DND-41 (cell line): ENCODE measurements at regions not wholly inside any gene's neighbourhood (a gene's known extent, or its start where the extent isn't known, plus 50 kb on each side); places are given as distances from the start of the nearest gene placed in this dataset.

ENCODE experiments used
- ATAC-seq: fragments of 200-7000 bp; cut with Tn5 transposase; 3 replicates; pipeline ENCODE4 v1.9.1; 2021; ENCODE audit warnings: low read depth; ENCODE audit not compliant: insufficient read depth
- DNase-seq: peaks from one replicate; pipeline ENCODE4 v3.0.0-alpha.2; 2020
- H2AFZ ChIP-seq: 2 replicates; pipeline ENCODE4 v1.6.0; 2012; ENCODE audit warnings: low read depth, low read length
- H3K27ac ChIP-seq: 2 replicates; pipeline ENCODE4 v1.5.1; 2012; ENCODE audit warnings: low read length, inconsistent platforms
- H3K27me3 ChIP-seq: fragments of 200-600 bp; sonication (generic); 2 replicates; pipeline ENCODE4 v1.6.0; 2012; ENCODE audit warnings: low read length, mild to moderate bottlenecking, inconsistent platforms; ENCODE audit not compliant: insufficient read depth, poor library complexity
- H3K36me3 ChIP-seq: 2 replicates; pipeline ENCODE4 v1.5.1; 2012; ENCODE audit warnings: low read length, inconsistent platforms; ENCODE audit not compliant: insufficient read depth
- H3K4me1 ChIP-seq: 2 replicates; pipeline ENCODE4 v1.5.1; 2012; ENCODE audit warnings: mild to moderate bottlenecking, low read length; ENCODE audit not compliant: insufficient read depth
- H3K4me2 ChIP-seq: 2 replicates; pipeline ENCODE4 v1.6.0; 2012; ENCODE audit warnings: mild to moderate bottlenecking, moderate library complexity, low read length, inconsistent platforms; ENCODE audit not compliant: insufficient read depth
- H3K4me3 ChIP-seq, 2 experiments: fragments of 200-600 bp in 1 of 2; shearing (Covaris generic) in 1 of 2; 2 replicates each; pipeline ENCODE4 v1.5.1; 2012 to 2016; ENCODE audit warnings: inconsistent platforms in 2 of 2, low read length in 2 of 2, mild to moderate bottlenecking in 2 of 2, low read depth in 1 of 2, moderate library complexity in 1 of 2
- H3K79me2 ChIP-seq: 2 replicates; pipeline ENCODE4 v1.6.0; 2012; ENCODE audit warnings: low read length, inconsistent platforms; ENCODE audit not compliant: insufficient read depth
- H3K9ac ChIP-seq: 2 replicates; pipeline ENCODE4 v1.6.0; 2012; ENCODE audit warnings: low read depth, mild to moderate bottlenecking, inconsistent platforms, low read length, moderate library complexity
- H3K9me3 ChIP-seq: 2 replicates; pipeline ENCODE4 v1.5.1; 2012; ENCODE audit warnings: low read length, moderate library complexity, mild to moderate bottlenecking, inconsistent platforms; ENCODE audit not compliant: insufficient read depth, severe bottlenecking
- H4K20me1 ChIP-seq: 2 replicates; pipeline ENCODE4 v1.6.0; 2012; ENCODE audit warnings: low read length; ENCODE audit not compliant: insufficient read depth
- CTCF ChIP-seq: IDR thresholded peaks from 2 replicates; pipeline ENCODE4 v1.5.1; 2012; ENCODE audit warnings: borderline replicate concordance, low read length, moderate library complexity, mild to moderate bottlenecking; ENCODE audit not compliant: poor library complexity, severe bottlenecking; ENCODE audit errors: extremely low read depth
- EZH2 ChIP-seq: IDR thresholded peaks from 3 replicates; pipeline ENCODE4 v1.6.1; 2012; ENCODE audit warnings: borderline replicate concordance, low read depth, mild to moderate bottlenecking, moderate library complexity, low read length, inconsistent platforms; ENCODE audit not compliant: severe bottlenecking

GRCh38 chr1:99577313-99577712 is 68.6 kb upstream of the PALMD start:
- Histone ChIP-seq H3K9ac (no peak overlapping the region), H3K79me2 (no peaks in the 10 kb centered on the region), H3K4me1 (no peaks in the 10 kb centered on the region), H4K20me1 (no peaks in the 10 kb centered on the region), H2AFZ (no peak overlapping the region), H3K9me3 (no peaks in the 10 kb centered on the region), H3K4me2 (no peak overlapping the region), H3K27ac (no peak overlapping the region), H3K4me3 (no peak overlapping the region), H3K36me3 (no peaks in the 10 kb centered on the region), H3K27me3 (no peaks in the 10 kb centered on the region)
- DNase-seq = no peak
- TF ChIP-seq EZH2 (no peak), CTCF (no peak)
- no peak for ATAC-seq

DNA sequence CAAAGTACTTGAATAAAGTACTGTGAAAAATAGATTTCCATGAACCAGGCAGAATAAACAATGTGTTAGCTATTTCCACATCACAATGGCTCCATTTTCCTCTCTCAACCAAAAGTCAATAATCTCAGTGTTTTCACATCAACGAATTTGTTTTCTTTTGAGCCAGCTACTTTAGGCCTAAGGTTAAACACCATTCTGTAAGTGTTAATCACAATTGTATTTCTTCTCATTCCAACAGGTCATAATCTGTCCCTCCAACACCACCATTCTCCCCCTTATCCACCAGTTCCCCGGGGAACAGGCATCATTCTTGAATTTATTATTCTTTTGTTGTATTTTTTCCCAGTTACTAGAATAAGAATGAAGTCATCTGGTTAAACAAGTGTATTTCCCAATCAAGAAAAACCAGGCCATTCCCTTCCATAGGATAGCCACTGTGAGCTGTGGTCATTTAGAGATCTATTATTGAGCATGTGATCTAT is 66.2 kb upstream of the PALMD start:
- Histone ChIP-seq H2AFZ (no peak overlapping the region), H3K9ac (no peak overlapping the region), H4K20me1 (no peaks in the 10 kb centered on the region), H3K4me3 (no peak overlapping the region), H3K79me2 (no peaks in the 10 kb centered on the region), H3K36me3 (no peaks in the 10 kb centered on the region), H3K4me2 (no peak overlapping the region), H3K4me1 (no peaks in the 10 kb centered on the region), H3K9me3 (no peaks in the 10 kb centered on the region), H3K27me3 (no peaks in the 10 kb centered on the region), H3K27ac (no peak overlapping the region)
- DNase-seq (no peak), ATAC-seq (no peak)
- TF ChIP-seq EZH2 = no peak

GRCh38 chr1:99580451-99580850 is 65.5 kb upstream of the PALMD start:
- Histone ChIP-seq H2AFZ (no peak overlapping the region), H3K4me3 (no peak overlapping the region), H3K9ac (no peak overlapping the region), H3K27me3 (no peaks in the 10 kb centered on the region), H4K20me1 (no peaks in the 10 kb centered on the region), H3K79me2 (no peaks in the 10 kb centered on the region), H3K4me2 (no peak overlapping the region), H3K4me1 (no peaks in the 10 kb centered on the region), H3K27ac (no peak overlapping the region), H3K36me3 (no peaks in the 10 kb centered on the region), H3K9me3 (no peaks in the 10 kb centered on the region)
- ATAC-seq (no peak), DNase-seq (no peak)
- TF ChIP-seq CTCF (no peak), EZH2 (no peak)

DNA sequence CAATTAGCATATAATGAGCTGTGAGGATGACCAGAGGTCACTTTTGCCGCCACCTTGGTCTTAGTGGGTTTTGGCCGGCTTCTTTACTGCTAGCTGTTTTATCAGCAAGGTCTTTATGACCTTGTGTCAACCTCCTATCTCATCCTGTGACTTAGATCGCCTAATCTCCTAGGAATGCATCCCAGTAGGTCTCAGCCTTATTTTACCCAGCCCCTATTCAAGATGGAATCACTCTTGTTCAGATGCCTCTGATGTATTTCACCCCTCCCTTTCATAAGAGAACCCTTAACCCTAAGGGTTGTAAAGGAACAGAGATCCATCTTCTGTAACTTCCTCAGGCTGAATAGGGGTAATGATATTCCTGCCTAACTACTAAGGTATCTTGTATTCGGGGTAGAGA is 58.9 kb upstream of the PALMD start:
- ATAC-seq = no peak
- Histone ChIP-seq H3K4me1 (no peaks in the 10 kb centered on the region), H3K9ac (no peak overlapping the region), H3K79me2 (no peaks in the 10 kb centered on the region), H3K9me3 (no peaks in the 10 kb centered on the region), H3K27ac (no peak overlapping the region), H4K20me1 (no peaks in the 10 kb centered on the region), H3K27me3 (peaks cover 3% of the 10 kb centered on the region), H3K4me2 (no peak overlapping the region), H3K36me3 (no peaks in the 10 kb centered on the region), H3K4me3 (no peak overlapping the region), H2AFZ (no peak overlapping the region)
- TF ChIP-seq EZH2 (no peak), CTCF (no peak)
- DNase-seq = no peak
